Mesenchymal stem cell (in vitro differentiated cells and primary cell): ENCODE measurements at regions not wholly inside any gene's neighbourhood (a gene's known extent, or its start where the extent isn't known, plus 50 kb on each side); places are given as distances from the start of the nearest gene placed in this dataset.

Experiments used
- DNase-seq: peaks from one replicate; pipeline ENCODE4 v3.0.0-alpha.2; 2013
- H2AFZ ChIP-seq: one replicate; pipeline ENCODE4 v1.6.1; 2013; ENCODE audit warnings: low read depth, mild to moderate bottlenecking, control low read depth, inconsistent platforms, low read length, moderate library complexity
- H2AK5ac ChIP-seq: 2 replicates; pipeline ENCODE4 v1.6.1; 2013; ENCODE audit warnings: low read length, moderate library complexity, mild to moderate bottlenecking, inconsistent platforms; ENCODE audit not compliant: severe bottlenecking
- H2BK120ac ChIP-seq: one replicate; pipeline ENCODE4 v1.6.1; 2013; ENCODE audit warnings: low read depth, mild to moderate bottlenecking, inconsistent platforms, low read length, moderate library complexity
- H2BK12ac ChIP-seq, 2 experiments: one replicate each; pipeline ENCODE4 v1.6.1; 2013; ENCODE audit warnings: inconsistent platforms in 2 of 2, low read length in 2 of 2, mild to moderate bottlenecking in 2 of 2, moderate library complexity in 2 of 2, control low read depth in 1 of 2
- H2BK15ac ChIP-seq: one replicate; pipeline ENCODE4 v1.6.1; 2013; ENCODE audit warnings: mild to moderate bottlenecking, low read depth, inconsistent platforms; ENCODE audit not compliant: poor library complexity, severe bottlenecking
- H2BK5ac ChIP-seq: 2 replicates; pipeline ENCODE4 v1.6.1; 2013; ENCODE audit warnings: low read depth, mild to moderate bottlenecking, low read length, control low read depth, inconsistent platforms; ENCODE audit not compliant: poor library complexity, severe bottlenecking
- H3K14ac ChIP-seq, 2 experiments: one replicate each; pipeline ENCODE4 v1.6.1; 2013; ENCODE audit warnings: inconsistent platforms in 2 of 2, low read length in 2 of 2, control low read depth in 1 of 2, mild to moderate bottlenecking in 1 of 2, moderate library complexity in 1 of 2
- H3K18ac ChIP-seq, 2 experiments: one replicate each; pipeline ENCODE4 v1.6.1; 2013; ENCODE audit warnings: inconsistent platforms in 2 of 2, low read length in 2 of 2, control low read depth in 1 of 2, low read depth in 1 of 2, mild to moderate bottlenecking in 1 of 2
- H3K23ac ChIP-seq, 2 experiments: one replicate each; pipeline ENCODE4 v1.6.1; 2013; ENCODE audit warnings: inconsistent platforms in 2 of 2, low read length in 2 of 2, mild to moderate bottlenecking in 2 of 2, moderate library complexity in 2 of 2, control low read depth in 1 of 2
- H3K27ac ChIP-seq: 2 replicates; pipeline ENCODE4 v1.5.1; 2013; ENCODE audit warnings: mild to moderate bottlenecking, moderate library complexity, low read length, control low read depth, inconsistent platforms; ENCODE audit not compliant: poor library complexity, severe bottlenecking
- H3K27me3 ChIP-seq, 2 experiments: 2 replicates each; pipeline versions ENCODE4 v1.6.1 to v1.7.0; 2013; ENCODE audit warnings: low read length in 2 of 2, mild to moderate bottlenecking in 2 of 2, moderate library complexity in 2 of 2, control low read depth in 1 of 2, inconsistent platforms in 1 of 2; ENCODE audit not compliant: control insufficient read depth in 1 of 2, insufficient read depth in 1 of 2
- H3K36me3 ChIP-seq, 2 experiments: 2 replicates each; pipeline versions ENCODE4 v1.6.1 to v1.7.0; 2013; ENCODE audit warnings: low read length in 2 of 2, control low read depth in 1 of 2, inconsistent platforms in 1 of 2, low read depth in 1 of 2, mild to moderate bottlenecking in 1 of 2; ENCODE audit not compliant: insufficient read depth in 2 of 2, control insufficient read depth in 1 of 2
- H3K4ac ChIP-seq, 2 experiments: one replicate each; pipeline ENCODE4 v1.6.1; 2013; ENCODE audit warnings: inconsistent platforms in 2 of 2, low read length in 2 of 2, mild to moderate bottlenecking in 2 of 2, moderate library complexity in 2 of 2, control low read depth in 1 of 2, low read depth in 1 of 2
- H3K4me1 ChIP-seq: 2 replicates; pipeline ENCODE4 v1.6.1; 2013; ENCODE audit warnings: low read depth, low read length, control low read depth; ENCODE audit not compliant: control insufficient read depth, insufficient read depth
- H3K4me2 ChIP-seq: 2 replicates; pipeline ENCODE4 v1.6.1; 2013; ENCODE audit warnings: low read length, mild to moderate bottlenecking, inconsistent platforms; ENCODE audit not compliant: poor library complexity, severe bottlenecking
- H3K4me3 ChIP-seq, 2 experiments: 2 replicates each; pipeline versions ENCODE4 v1.5.1 to v1.7.0; 2013; ENCODE audit warnings: low read length in 2 of 2, mild to moderate bottlenecking in 2 of 2, control low read depth in 1 of 2, low read depth in 1 of 2; ENCODE audit not compliant: insufficient read depth in 1 of 2
- H3K79me1 ChIP-seq: replicated peaks from 2 replicates; pipeline ENCODE4 v1.6.1; 2013; ENCODE audit warnings: mild to moderate bottlenecking, control low read depth, low read length, inconsistent platforms; ENCODE audit not compliant: poor library complexity, severe bottlenecking
- H3K9ac ChIP-seq: 2 replicates; pipeline ENCODE4 v1.7.0; 2013; ENCODE audit warnings: mild to moderate bottlenecking, low read length, moderate library complexity
- H3K9me3 ChIP-seq: 2 replicates; pipeline ENCODE4 v1.7.0; 2013; ENCODE audit warnings: mild to moderate bottlenecking, low read length; ENCODE audit not compliant: control insufficient read depth
- H4K8ac ChIP-seq: one replicate; pipeline ENCODE4 v1.6.1; 2013; ENCODE audit warnings: inconsistent platforms, mild to moderate bottlenecking, low read length, moderate library complexity
- H4K91ac ChIP-seq: one replicate; pipeline ENCODE4 v1.6.1; 2013; ENCODE audit warnings: mild to moderate bottlenecking, low read length, inconsistent platforms
- WGBS: methylation state at CpG from one replicate; pipeline ENCODE4 v1.1.7; 2013; ENCODE audit warnings: mixed read lengths; 5-methylcytosine and 5-hydroxymethylcytosine counted together

DNA sequence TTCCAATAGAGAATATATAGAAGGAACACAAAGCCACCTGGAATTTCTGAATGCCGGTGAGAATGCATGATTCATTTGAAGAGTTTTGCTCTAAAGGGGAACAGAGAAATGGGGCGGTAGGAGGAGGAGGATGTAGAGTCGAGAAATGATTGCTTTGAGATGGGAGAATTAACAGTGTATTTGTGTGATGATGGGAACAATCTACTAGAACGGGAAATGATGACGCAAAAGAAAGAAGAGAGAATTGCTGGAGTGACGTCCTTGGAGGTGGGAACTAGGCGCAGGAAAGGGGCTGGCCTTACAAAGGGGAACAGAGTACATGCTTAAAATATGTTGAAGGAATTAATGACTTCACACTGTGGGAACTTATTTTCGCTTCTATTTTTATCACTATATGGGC lies 188.1 kb downstream of the SDHAF3 start:
- Histone ChIP-seq H3K27me3 (no peaks in the 10 kb centered on the region), H2AFZ (no peak overlapping the region), H3K14ac (no peak overlapping the region), H3K4ac (no peak overlapping the region), H3K9me3 (peaks cover 5% of the 10 kb centered on the region), H3K18ac (no peak overlapping the region), H3K36me3 (no peaks in the 10 kb centered on the region), H3K4me1 (no peaks in the 10 kb centered on the region), H3K4me2 (no peak overlapping the region), H3K79me1 (no peaks in the 10 kb centered on the region), H2BK12ac (no peak overlapping the region), H2BK5ac (no peak overlapping the region), H3K23ac (no peak overlapping the region), H3K4me3 (no peak overlapping the region), H2AK5ac (no peak overlapping the region), H3K27ac (no peak overlapping the region), H4K91ac (no peak overlapping the region), H2BK15ac (no peak overlapping the region), H3K9ac (no peak overlapping the region), H4K8ac (no peak overlapping the region), H2BK120ac (no peak overlapping the region)
- no peak for DNase-seq
- 80% methylated on average over 7 of the region's 8 CpGs for WGBS

DNA sequence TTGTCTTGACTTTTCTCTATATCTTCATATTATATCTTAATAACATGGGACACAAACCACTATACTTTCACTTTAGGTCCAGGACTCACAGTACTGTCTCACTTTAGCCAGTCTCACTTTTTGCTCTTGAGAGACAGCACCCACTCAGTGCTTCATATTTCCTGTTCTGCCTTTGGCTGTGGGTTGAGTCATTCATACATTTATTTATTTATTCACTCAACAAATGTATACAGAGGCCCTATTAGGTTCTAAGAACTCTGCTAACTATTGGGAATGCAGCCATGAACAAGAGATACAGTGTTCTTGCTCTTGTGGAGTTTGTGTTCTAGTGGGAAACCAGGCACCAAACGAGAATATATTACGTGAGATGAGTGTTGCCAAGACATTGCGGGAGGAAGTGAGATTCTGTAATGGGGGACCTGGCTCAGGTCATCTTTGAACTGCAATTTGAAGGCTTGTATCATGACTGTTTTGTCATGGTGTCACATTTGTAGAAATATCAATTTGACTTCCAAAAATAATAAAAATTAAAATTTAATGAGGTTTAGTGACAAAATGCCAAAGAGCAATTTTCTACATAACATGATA lies 190.1 kb downstream of the SDHAF3 start:
- Histone ChIP-seq H2AK5ac (no peak overlapping the region), H3K4me1 (no peaks in the 10 kb centered on the region), H4K91ac (no peak overlapping the region), H3K14ac (no peak overlapping the region), H3K9ac (no peak overlapping the region), H3K4me3 (no peak overlapping the region), H2BK15ac (no peak overlapping the region), H3K27ac (no peak overlapping the region), H2BK5ac (no peak overlapping the region), H3K36me3 (no peaks in the 10 kb centered on the region), H2BK120ac (no peak overlapping the region), H3K27me3 (no peaks in the 10 kb centered on the region), H3K18ac (no peak overlapping the region), H3K4me2 (no peak overlapping the region), H2AFZ (no peak overlapping the region), H3K79me1 (no peaks in the 10 kb centered on the region), H4K8ac (no peak overlapping the region), H3K9me3 (peaks cover 5% of the 10 kb centered on the region), H3K23ac (no peak overlapping the region), H2BK12ac (no peak overlapping the region), H3K4ac (no peak overlapping the region)
- DNase-seq, result peak; percentile 71
- 30% methylated on average over 2 of the region's 3 CpGs for WGBS

DNA sequence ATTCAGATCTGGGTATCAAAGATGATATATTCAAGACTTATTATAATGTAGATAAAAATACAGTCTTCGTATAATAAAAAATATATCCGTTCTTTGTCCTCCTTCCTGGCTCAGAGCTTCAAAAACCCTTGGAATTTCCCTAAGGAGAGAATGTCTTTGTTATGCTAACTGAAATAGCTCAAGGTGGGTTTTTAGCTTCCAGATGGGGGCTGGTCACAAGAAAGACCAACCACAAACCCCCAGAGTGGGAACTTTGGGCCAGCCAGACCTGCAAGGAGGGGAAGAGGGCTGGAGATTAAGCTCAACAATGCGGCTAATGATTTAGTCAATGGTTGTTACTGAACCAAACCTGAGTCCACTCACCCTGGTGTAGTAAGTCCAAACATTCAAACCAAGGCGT lies 196.4 kb downstream of the SDHAF3 start:
- H4K8ac ChIP-seq, result no peak overlapping the region
- 69% methylated on average over 3 of the region's 4 CpGs for WGBS

DNA sequence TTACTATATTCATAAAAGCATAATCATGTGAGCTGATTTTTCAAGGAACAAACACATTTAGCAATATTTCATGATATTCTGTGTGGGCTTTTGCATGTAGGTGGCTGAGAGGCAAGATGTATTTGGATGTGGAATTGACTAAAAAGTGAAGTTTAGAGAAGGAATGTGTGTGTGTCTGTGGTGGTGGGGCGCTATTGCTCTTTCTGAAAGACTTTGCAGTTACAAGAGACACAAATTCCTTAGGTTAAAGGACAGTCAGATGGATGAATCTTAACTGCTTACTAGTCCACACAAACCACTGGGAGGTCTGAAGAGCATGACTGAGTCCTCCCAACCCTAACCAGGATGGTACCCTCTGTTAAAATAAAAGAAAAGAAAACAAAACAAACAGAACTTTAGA lies 200.1 kb downstream of the SDHAF3 start:
- no peak overlapping the region for H3K14ac ChIP-seq
- H3K9me3 ChIP-seq, result peaks cover 9% of the 10 kb centered on the region
- no peaks in the 10 kb centered on the region for H3K27me3 ChIP-seq
- DNase-seq, result no peak
- no peak overlapping the region for H3K4me3 ChIP-seq
- no peaks in the 10 kb centered on the region for H3K36me3 ChIP-seq
- no peak overlapping the region for H3K4ac ChIP-seq
- no peak overlapping the region for H3K18ac ChIP-seq
- H2AFZ ChIP-seq, result no peak overlapping the region
- no peak overlapping the region for H3K4me2 ChIP-seq
- H3K4me1 ChIP-seq, result no peaks in the 10 kb centered on the region
- no peak overlapping the region for H3K9ac ChIP-seq
- H3K27ac ChIP-seq, result no peak overlapping the region
- no peak overlapping the region for H2BK15ac ChIP-seq
- H4K91ac ChIP-seq, result no peak overlapping the region
- no peak overlapping the region for H3K23ac ChIP-seq
- H3K79me1 ChIP-seq, result no peaks in the 10 kb centered on the region
- no peak overlapping the region for H4K8ac ChIP-seq
- no peak overlapping the region for H2BK120ac ChIP-seq
- WGBS, result 33% methylated on average over 1 of the region's 1 CpG
- H2BK5ac ChIP-seq, result no peak overlapping the region
- no peak overlapping the region for H2AK5ac ChIP-seq
- no peak overlapping the region for H2BK12ac ChIP-seq

More for the DNA sequence above, 196.4 kb downstream of the SDHAF3 start:
- H3K9ac ChIP-seq, result no peak overlapping the region
- peaks cover 9% of the 10 kb centered on the region for H3K9me3 ChIP-seq
- H3K14ac ChIP-seq, result no peak overlapping the region
- H2BK15ac ChIP-seq, result no peak overlapping the region
- H2AFZ ChIP-seq, result no peak overlapping the region
- H3K4ac ChIP-seq, result no peak overlapping the region
- H3K4me2 ChIP-seq, result no peak overlapping the region
- H3K36me3 ChIP-seq, result no peaks in the 10 kb centered on the region
- no peaks in the 10 kb centered on the region for H3K4me1 ChIP-seq
- H3K27me3 ChIP-seq, result no peaks in the 10 kb centered on the region
- no peak overlapping the region for H2BK120ac ChIP-seq
- DNase-seq, result no peak
- no peak overlapping the region for H2BK5ac ChIP-seq
- no peak overlapping the region for H4K91ac ChIP-seq
- H3K4me3 ChIP-seq, result no peak overlapping the region
- no peak overlapping the region for H3K18ac ChIP-seq
- H3K79me1 ChIP-seq, result no peaks in the 10 kb centered on the region
- H2AK5ac ChIP-seq, result no peak overlapping the region
- H2BK12ac ChIP-seq, result no peak overlapping the region
- no peak overlapping the region for H3K23ac ChIP-seq
- no peak overlapping the region for H3K27ac ChIP-seq
